Common myeloid progenitor, CD34-positive (primary cell): ENCODE measurements at regions not wholly inside any gene's neighbourhood (a gene's known extent, or its start where the extent isn't known, plus 50 kb on each side); places are given as distances from the start of the nearest gene placed in this dataset.

Experiments used
- CTCF ChIA-PET: fragments of 350-600 bp; sonication (Branson Sonifier 250); formaldehyde crosslinking; loops from one replicate; lab custom pipeline; 2021; ENCODE audit warnings: antibody characterized with exemption; lab: Charles Lee
- POLR2A ChIA-PET: fragments of 350-600 bp; sonication (Branson Sonifier 250); formaldehyde crosslinking; loops from one replicate; lab custom pipeline; 2021; ENCODE audit warnings: antibody characterized with exemption; lab: Charles Lee
- DNase-seq, 3 donors: peaks; one replicate each; pipeline versions ENCODE4 v3.0.0 to v3.0.0-alpha.2; 2013
- H3K27ac ChIP-seq, 2 experiments: 1 replicate in 1 of 2; 2 replicates in 1 of 2; pipeline ENCODE4 v1.7.0; 2013; ENCODE audit warnings: inconsistent platforms in 2 of 2, low read length in 2 of 2, mild to moderate bottlenecking in 2 of 2, low read depth in 1 of 2, moderate library complexity in 1 of 2; ENCODE audit not compliant: severe bottlenecking in 2 of 2, insufficient read depth in 1 of 2, poor library complexity in 1 of 2
- H3K27me3 ChIP-seq, 5 experiments: replicated peaks in 2 of 5; 1 replicate in 3 of 5; 2 replicates in 2 of 5; pipeline versions ENCODE4 v1.6.1 to v1.7.0; 2013; ENCODE audit warnings: low read length in 4 of 5, mild to moderate bottlenecking in 2 of 5, moderate library complexity in 2 of 5, inconsistent platforms in 1 of 5; ENCODE audit not compliant: insufficient read depth in 5 of 5, control insufficient read depth in 4 of 5
- H3K36me3 ChIP-seq, 4 experiments: 1 replicate in 2 of 4; 2 replicates in 2 of 4; pipeline versions ENCODE4 v1.6.1 to v1.7.0; 2013; ENCODE audit warnings: low read length in 3 of 4, control low read depth in 1 of 4, mild to moderate bottlenecking in 1 of 4; ENCODE audit not compliant: control insufficient read depth in 4 of 4, insufficient read depth in 4 of 4
- H3K4me1 ChIP-seq, 4 experiments: 1 replicate in 3 of 4; 2 replicates in 1 of 4; pipeline versions ENCODE4 v1.6.1 to v1.7.1; 2013; ENCODE audit warnings: low read length in 3 of 4, mild to moderate bottlenecking in 3 of 4, control low read depth in 1 of 4, inconsistent platforms in 1 of 4, moderate library complexity in 1 of 4; ENCODE audit not compliant: control insufficient read depth in 4 of 4, insufficient read depth in 4 of 4; ENCODE audit errors: control extremely low read depth in 1 of 4
- H3K4me3 ChIP-seq, 7 experiments: 1 replicate in 4 of 7; 2 replicates in 3 of 7; pipeline versions ENCODE4 v1.5.1 to v1.7.0; 2013; ENCODE audit warnings: mild to moderate bottlenecking in 7 of 7, low read length in 6 of 7, moderate library complexity in 6 of 7, inconsistent platforms in 2 of 7, low read depth in 2 of 7, control low read depth in 1 of 7; ENCODE audit not compliant: insufficient read depth in 4 of 7, control insufficient read depth in 1 of 7; ENCODE audit errors: extremely low read depth in 1 of 7
- H3K9me3 ChIP-seq, 5 experiments: 1 replicate in 4 of 5; 2 replicates in 1 of 5; pipeline versions ENCODE4 v1.6.1 to v1.7.1; 2013; ENCODE audit warnings: low read length in 4 of 5, mild to moderate bottlenecking in 2 of 5, inconsistent platforms in 1 of 5, low read depth in 1 of 5, moderate library complexity in 1 of 5; ENCODE audit not compliant: control insufficient read depth in 4 of 5, insufficient read depth in 2 of 5; ENCODE audit errors: control extremely low read depth in 1 of 5
- WGBS: methylation state at CpG from one replicate; pipeline ENCODE4 v1.1.5; 2013; ENCODE audit not compliant: insufficient coverage; 5-methylcytosine and 5-hydroxymethylcytosine counted together

DNA sequence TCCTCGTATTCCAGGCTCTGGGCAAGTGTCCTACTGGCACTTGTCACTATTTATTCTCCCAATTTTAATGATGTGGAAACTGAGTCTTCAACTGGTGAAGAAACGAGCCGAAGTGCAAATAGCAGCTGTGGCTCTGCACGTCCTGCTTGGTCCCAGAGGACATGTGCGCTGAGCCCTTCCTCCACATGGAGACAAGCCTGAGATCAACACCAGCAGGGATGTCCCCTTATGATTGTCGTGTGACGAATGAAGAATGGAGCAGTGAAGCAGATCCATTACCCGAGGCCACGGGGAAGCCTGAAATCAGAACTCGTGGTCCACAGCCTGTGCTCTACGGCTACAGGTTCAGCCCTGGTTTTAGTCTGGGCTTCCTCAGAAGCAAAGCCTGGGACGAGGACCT lies 61.0 kb downstream of the FOXL1 start:
- Histone ChIP-seq H3K27ac (no peak overlapping the region), H3K27me3 (peaks cover 0 to 31% (median 2%) of the 10 kb centered on the region in 5 experiments), H3K4me1 (no peaks in the 10 kb centered on the region), H3K9me3 (peaks cover 0 to 4% (median 0%) of the 10 kb centered on the region in 5 experiments), H3K36me3 (no peaks in the 10 kb centered on the region), H3K4me3 (no peak overlapping the region)
- no peak for DNase-seq
- WGBS, result 98% methylated on average over 10 of the region's 12 CpGs
- ChIA-PET CTCF (no interaction called here), POLR2A (no interaction called here)

DNA sequence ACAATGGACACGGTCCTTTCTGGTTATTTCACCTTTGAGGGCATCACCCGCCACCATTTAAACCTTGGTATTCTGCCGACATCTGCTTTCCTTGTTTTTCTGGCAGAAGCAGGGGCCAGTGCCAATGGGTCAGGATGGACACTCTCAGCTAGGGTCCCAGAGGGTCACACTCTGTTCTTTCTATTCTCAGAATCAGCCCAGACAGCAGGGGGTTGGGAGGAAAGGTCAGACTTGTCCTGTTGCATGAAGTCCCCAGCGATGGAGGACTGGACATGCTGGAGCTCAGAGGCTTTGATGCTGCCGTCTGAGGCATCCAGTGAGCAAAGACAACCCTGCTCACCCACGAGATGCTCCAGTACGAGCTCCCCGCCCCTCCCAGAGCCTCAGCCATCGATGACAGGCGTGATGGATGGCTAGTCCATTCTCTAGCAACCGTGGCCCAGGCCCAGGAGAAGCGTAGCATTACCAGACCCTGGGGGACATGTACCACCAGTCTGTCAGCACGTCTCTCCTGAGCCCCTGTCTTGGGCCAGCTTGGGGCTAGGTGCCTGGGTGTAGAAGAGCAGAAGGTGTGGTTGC lies 62.0 kb downstream of the FOXL1 start:
- no peak overlapping the region for H3K27ac ChIP-seq
- no peaks in the 10 kb centered on the region for H3K36me3 ChIP-seq
- WGBS, result 88% methylated on average over 13 of the region's 13 CpGs
- peaks cover 0 to 37% (median 4%) of the 10 kb centered on the region in 5 experiments for H3K27me3 ChIP-seq
- no peak for DNase-seq
- ChIA-PET CTCF (no interaction called here), POLR2A (interaction anchor here (0.6 kb wide), 1 partner anchor 281 kb away, joined by 3 read pairs; no protein-coding TSS in a partner anchor)
- H3K9me3 ChIP-seq, result peaks cover 0 to 4% (median 0%) of the 10 kb centered on the region in 5 experiments
- H3K4me1 ChIP-seq, result no peaks in the 10 kb centered on the region
- no peak overlapping the region for H3K4me3 ChIP-seq

DNA sequence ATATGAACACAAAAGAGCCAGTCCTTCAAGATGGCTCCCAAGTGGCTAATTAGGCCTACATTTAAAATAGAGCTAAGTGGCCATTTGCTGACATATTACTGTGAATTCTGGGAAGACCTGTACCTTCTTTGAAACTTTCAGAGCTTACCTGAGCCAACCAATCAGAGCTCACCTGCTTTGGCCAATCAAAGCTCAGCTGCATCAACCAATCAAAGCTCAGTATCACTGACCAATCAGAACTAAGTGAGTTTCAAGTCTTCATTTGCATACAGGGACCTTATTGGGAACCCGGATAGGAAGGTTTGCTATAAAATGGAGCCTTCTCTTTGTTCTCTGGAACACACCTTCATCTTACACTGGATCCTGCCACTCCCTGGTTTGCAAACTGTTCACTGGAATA lies 63.7 kb downstream of the FOXL1 start:
- ChIA-PET CTCF (no interaction called here), POLR2A (no interaction called here)

DNA sequence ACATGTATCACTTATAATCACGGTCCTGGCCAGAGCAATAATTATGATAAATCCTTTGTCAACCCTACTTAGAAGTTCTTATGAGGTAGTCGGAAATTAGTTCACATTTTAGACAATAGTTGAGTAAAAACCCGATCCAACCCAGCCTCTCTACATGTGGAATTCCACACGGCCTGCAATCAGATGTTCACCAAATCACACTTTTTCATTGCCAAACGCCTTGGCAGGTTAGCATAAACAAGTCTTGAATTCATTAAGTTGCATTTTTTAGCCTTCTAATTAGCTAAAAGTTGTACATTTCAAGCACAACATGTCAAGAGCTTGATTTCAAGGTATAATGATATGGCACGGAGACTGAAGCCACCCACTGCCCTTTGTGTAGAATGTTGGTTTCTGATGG lies 65.3 kb downstream of the FOXL1 start:
- WGBS, result 89% methylated on average over 6 of the region's 6 CpGs
- ChIA-PET POLR2A (no interaction called here), CTCF (no interaction called here)
- Histone ChIP-seq H3K4me1 (no peaks in the 10 kb centered on the region), H3K36me3 (no peaks in the 10 kb centered on the region), H3K9me3 (peaks cover 0 to 12% (median 0%) of the 10 kb centered on the region in 5 experiments), H3K4me3 (no peak overlapping the region), H3K27ac (no peak overlapping the region), H3K27me3 (peaks cover 0 to 14% (median 4%) of the 10 kb centered on the region in 5 experiments)
- DNase-seq, result no peak

More for the DNA sequence above, 63.7 kb downstream of the FOXL1 start:
- Histone ChIP-seq H3K27ac (no peak overlapping the region), H3K27me3 (peaks cover 0 to 22% (median 4%) of the 10 kb centered on the region in 5 experiments), H3K4me3 (no peak overlapping the region), H3K9me3 (peaks cover 0 to 6% (median 0%) of the 10 kb centered on the region in 5 experiments), H3K4me1 (no peaks in the 10 kb centered on the region), H3K36me3 (no peaks in the 10 kb centered on the region)
- WGBS, result no CpG with 5 or more reads among the region's 1 CpG
- no peak for DNase-seq

DNA sequence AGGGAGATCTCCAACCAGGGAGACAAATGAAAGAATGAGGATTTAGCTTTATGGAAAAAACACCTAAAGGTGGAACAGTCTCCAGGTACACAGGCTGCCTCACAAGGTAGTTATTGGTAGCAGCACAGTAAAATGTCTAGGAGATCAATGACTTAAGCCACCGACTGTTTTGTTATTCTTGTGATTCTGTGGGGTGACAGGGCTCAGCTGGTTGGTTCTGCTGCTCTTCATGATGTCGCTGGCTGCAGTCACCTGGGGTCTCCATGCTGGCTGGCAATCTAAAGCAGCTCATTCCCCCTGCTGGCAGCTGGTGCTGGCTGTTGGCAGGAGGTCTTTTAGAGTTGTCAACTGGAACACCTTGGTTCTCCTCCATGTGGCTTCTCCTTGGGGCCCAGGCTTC lies 69.2 kb downstream of the FOXL1 start:
- Histone ChIP-seq H3K4me3 (no peak overlapping the region), H3K27me3 (peaks cover 0 to 11% (median 4%) of the 10 kb centered on the region in 5 experiments), H3K4me1 (no peaks in the 10 kb centered on the region), H3K9me3 (peaks cover 0 to 9% (median 0%) of the 10 kb centered on the region in 5 experiments), H3K36me3 (no peaks in the 10 kb centered on the region), H3K27ac (no peak overlapping the region)
- DNase-seq, result no peak
- ChIA-PET POLR2A (no interaction called here), CTCF (no interaction called here)
- WGBS, result 100% methylated on average over 1 of the region's 2 CpGs

DNA sequence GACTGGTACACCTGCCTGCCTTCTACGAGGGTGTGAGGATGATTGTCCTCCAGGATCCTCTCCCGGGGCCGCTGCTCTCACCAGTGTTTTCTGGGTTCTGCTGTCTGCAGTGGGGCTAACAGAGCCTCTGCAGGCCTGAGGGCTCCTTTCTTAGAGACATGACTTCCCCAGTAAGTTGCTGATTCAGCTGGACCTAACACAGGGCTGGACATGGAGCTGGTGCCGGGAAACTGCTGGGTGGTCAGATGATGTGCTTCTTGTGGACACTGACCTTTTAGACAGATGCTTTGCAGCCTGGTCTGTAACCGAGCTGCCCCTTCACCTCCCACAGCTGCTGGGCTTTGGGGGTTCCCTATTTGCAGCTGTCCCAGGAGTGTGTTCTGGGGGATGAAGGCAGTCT lies 71.5 kb downstream of the FOXL1 start:
- Histone ChIP-seq H3K4me3 (no peak overlapping the region), H3K9me3 (peaks cover 0 to 11% (median 0%) of the 10 kb centered on the region in 5 experiments), H3K27ac (no peak overlapping the region), H3K36me3 (no peaks in the 10 kb centered on the region), H3K4me1 (no peaks in the 10 kb centered on the region), H3K27me3 (peaks cover 0 to 16% (median 3%) of the 10 kb centered on the region in 5 experiments)
- ChIA-PET POLR2A (no interaction called here), CTCF (no interaction called here)
- WGBS, result 94% methylated on average over 5 of the region's 5 CpGs
- no peak for DNase-seq

DNA sequence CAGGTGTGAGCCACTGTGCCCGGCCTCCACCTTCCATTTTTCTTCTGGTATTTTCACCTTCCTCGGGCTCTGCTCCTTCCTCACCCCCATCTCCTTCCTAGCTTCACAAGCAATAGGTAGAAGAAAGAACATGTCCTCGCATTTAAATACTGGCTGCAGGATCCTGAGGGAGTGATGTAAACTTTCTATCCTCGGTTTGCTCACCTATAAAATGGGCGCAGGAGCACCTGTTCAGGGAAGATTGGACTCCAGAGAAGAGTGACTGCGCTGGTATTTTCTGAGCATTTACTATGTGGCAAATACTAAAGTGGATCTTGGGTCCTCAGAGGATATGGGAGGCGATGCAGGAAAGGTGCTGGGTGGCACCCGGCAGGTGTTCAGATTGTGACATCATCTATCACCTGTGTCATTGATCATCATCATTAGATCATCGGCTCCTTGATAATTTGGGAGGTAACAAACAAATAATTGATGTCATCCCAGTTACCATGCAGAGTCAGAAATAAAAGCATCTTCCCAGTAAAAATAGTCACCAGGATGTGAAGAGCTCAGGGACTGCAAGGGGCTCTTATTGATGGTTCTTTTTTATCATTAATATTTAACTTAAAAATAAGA lies 72.8 kb downstream of the FOXL1 start:
- POLR2A ChIA-PET, result no interaction called here
- Histone ChIP-seq H3K27me3 (peaks cover 0 to 16% (median 2%) of the 10 kb centered on the region in 5 experiments), H3K27ac (no peak overlapping the region), H3K9me3 (peaks cover 0 to 11% (median 0%) of the 10 kb centered on the region in 5 experiments), H3K4me1 (no peaks in the 10 kb centered on the region), H3K36me3 (no peaks in the 10 kb centered on the region), H3K4me3 (no peak overlapping the region)
- WGBS, result 92% methylated on average over 6 of the region's 9 CpGs
- CTCF ChIA-PET, result no interaction called here
- DNase-seq, result no peak
